B cell (primary cell): ENCODE measurements at regions not wholly inside any gene's neighbourhood (a gene's known extent, or its start where the extent isn't known, plus 50 kb on each side); places are given as distances from the start of the nearest gene placed in this dataset.

Source experiments
- ATAC-seq: fragments of 200-7000 bp; cut with Tn5 transposase; one replicate; pipeline ENCODE4 v1.10.0; 2021; ENCODE audit warnings: low read depth, mild to moderate bottlenecking, moderate number of reproducible peaks, moderate library complexity
- CTCF ChIA-PET: fragments of 350-600 bp; sonication (Branson Sonifier 250); formaldehyde crosslinking; loops from one replicate; lab custom pipeline; 2021; ENCODE audit warnings: antibody characterized with exemption, inconsistent platforms; lab: Charles Lee
- POLR2A ChIA-PET: fragments of 350-600 bp; sonication (Branson Sonifier 250); formaldehyde crosslinking; loops from one replicate; lab custom pipeline; 2021; ENCODE audit warnings: antibody characterized with exemption; lab: Charles Lee
- DNase-seq: peaks from one replicate; pipeline ENCODE4 v3.0.0; 2013
- H2AFZ ChIP-seq: 2 replicates; pipeline ENCODE4 v1.6.1; 2012; ENCODE audit warnings: mild to moderate bottlenecking, low read depth, low read length; ENCODE audit not compliant: insufficient read depth, poor library complexity, severe bottlenecking
- H3K27ac ChIP-seq, 2 donors: 1 replicate in 1 of 2; 2 replicates in 1 of 2; pipeline ENCODE4 v1.5.1; 2012 to 2013; ENCODE audit warnings: low read length in 2 of 2, mild to moderate bottlenecking in 2 of 2, moderate library complexity in 1 of 2
- H3K27me3 ChIP-seq, 4 experiments: fragments of 200-600 bp in 1 of 4; sonication (generic) in 1 of 4; replicated peaks in 1 of 4; 1 replicate in 2 of 4; 2 replicates in 2 of 4; pipeline versions ENCODE4 v1.6.1 to v1.7.0; 2013 to 2016; ENCODE audit warnings: low read length in 3 of 4, mild to moderate bottlenecking in 2 of 4, mixed read lengths in 1 of 4, moderate library complexity in 1 of 4; ENCODE audit not compliant: insufficient read depth in 4 of 4, control insufficient read depth in 3 of 4; ENCODE audit errors: control extremely low read depth in 1 of 4
- H3K36me3 ChIP-seq, 2 experiments: replicated peaks in 1 of 2; 1 replicate in 1 of 2; 2 replicates in 1 of 2; pipeline versions ENCODE4 v1.6.1 to v1.7.1; 2013; ENCODE audit warnings: low read length in 1 of 2; ENCODE audit not compliant: insufficient read depth in 2 of 2, control insufficient read depth in 1 of 2; ENCODE audit errors: control extremely low read depth in 1 of 2, extremely low read depth in 1 of 2
- H3K4me1 ChIP-seq, 2 donors: fragments of 200-600 bp in 1 of 2; sonication (generic) in 1 of 2; 1 replicate in 1 of 2; 2 replicates in 1 of 2; pipeline versions ENCODE4 v1.5.1 to v1.6.1; 2013 to 2017; ENCODE audit warnings: low read length in 2 of 2; ENCODE audit not compliant: control insufficient read depth in 2 of 2, insufficient read depth in 2 of 2
- H3K4me2 ChIP-seq: replicated peaks from 2 replicates; pipeline ENCODE3; 2012; ENCODE audit warnings: mild to moderate bottlenecking, low read depth, low read length; ENCODE audit not compliant: poor library complexity, severe bottlenecking
- H3K4me3 ChIP-seq, 5 experiments: fragments of 200-600 bp in 1 of 5; sonication (generic) in 1 of 5; 1 replicate in 3 of 5; 2 replicates in 2 of 5; pipeline versions ENCODE4 v1.5.1 to v1.7.0; 2011 to 2016; ENCODE audit warnings: low read length in 4 of 5, mild to moderate bottlenecking in 4 of 5, low read depth in 2 of 5, control low read depth in 1 of 5, moderate library complexity in 1 of 5; ENCODE audit not compliant: insufficient read depth in 1 of 5; ENCODE audit errors: control extremely low read depth in 1 of 5, extremely low read depth in 1 of 5
- H3K79me2 ChIP-seq: fragments of 200-600 bp; sonication (generic); one replicate; pipeline ENCODE4 v1.6.0; 2016; ENCODE audit warnings: low read length; ENCODE audit not compliant: control insufficient read depth, insufficient read depth
- H3K9ac ChIP-seq: fragments of 200-600 bp; sonication (generic); 2 replicates; pipeline ENCODE4 v1.6.1; 2017; ENCODE audit warnings: mild to moderate bottlenecking, low read length, moderate library complexity
- H3K9me3 ChIP-seq, 3 donors: one replicate each; pipeline versions ENCODE4 v1.6.1 to v1.7.1; 2013; ENCODE audit warnings: low read length in 2 of 3; ENCODE audit not compliant: control insufficient read depth in 2 of 3, insufficient read depth in 1 of 3; ENCODE audit errors: control extremely low read depth in 1 of 3
- H4K20me1 ChIP-seq: 2 replicates; pipeline ENCODE4 v1.6.0; 2012; ENCODE audit warnings: mild to moderate bottlenecking, low read length; ENCODE audit not compliant: insufficient read depth, control insufficient read depth, poor library complexity, severe bottlenecking
- H3K27ac Mint-ChIP-seq: one replicate; pipeline ENCODE4 v1.8.0; 2021; ENCODE audit warnings: mixed read lengths
- H3K27me3 Mint-ChIP-seq: one replicate; pipeline ENCODE4 v1.8.0; 2021; ENCODE audit warnings: mixed read lengths
- H3K4me1 Mint-ChIP-seq: one replicate; pipeline ENCODE4 v1.8.0; 2021; ENCODE audit warnings: mixed read lengths
- H3K4me3 Mint-ChIP-seq: one replicate; pipeline ENCODE4 v1.8.0; 2021; ENCODE audit warnings: mixed read lengths
- H3K9me3 Mint-ChIP-seq: one replicate; pipeline ENCODE4 v1.8.0; 2022; ENCODE audit warnings: mixed read lengths; ENCODE audit not compliant: insufficient read depth
- EZH2 ChIP-seq: IDR thresholded peaks from 2 replicates; pipeline ENCODE4 v1.6.1; 2012; ENCODE audit warnings: borderline replicate concordance, low read depth, mild to moderate bottlenecking, moderate library complexity, low read length; ENCODE audit not compliant: insufficient read depth, poor library complexity, severe bottlenecking
- WGBS: methylation state at CpG from one replicate; pipeline ENCODE4 v1.1.5; 2013; ENCODE audit warnings: missing lambda C conversion rate; ENCODE audit not compliant: insufficient coverage; 5-methylcytosine and 5-hydroxymethylcytosine counted together
- intact Hi-C: fragments of 100-400 bp; cut with micrococcal nuclease; formaldehyde crosslinking; loops from one replicate; pipeline ENCODE4 v1.10.0; 2022
- TF ChIP-seq, protein P1 (sequence below): fragments of 200-600 bp; IDR thresholded peaks from one replicate; pipeline ENCODE4 v1.8.0; 2022; ENCODE audit warnings: antibody characterized with exemption, mild to moderate bottlenecking

DNA sequence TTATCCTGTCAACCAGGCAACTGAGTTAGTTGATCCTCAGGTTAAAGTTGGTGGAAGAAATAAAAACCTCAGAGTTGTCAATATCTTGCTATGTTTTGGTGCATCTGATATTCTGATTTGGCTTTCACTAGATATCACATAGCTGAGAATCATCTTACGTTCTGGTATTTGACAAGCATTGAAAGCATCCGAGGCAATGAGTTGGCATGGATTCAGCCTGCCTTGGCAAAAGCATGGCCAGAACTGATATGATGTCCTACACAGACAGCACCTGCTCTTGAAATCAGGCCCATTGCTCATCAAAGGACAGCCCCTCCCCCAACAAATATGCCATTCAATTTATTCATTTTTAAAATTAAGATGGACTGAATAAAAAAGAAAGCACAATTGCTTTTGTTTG is 320.7 kb upstream of the ATP2B1 start:
- WGBS: 92% methylated on average over 2 of the region's 2 CpGs
- DNase-seq (no peak), ATAC-seq (no peak)
- no peaks in the 10 kb centered on the region for H3K27me3 Mint-ChIP-seq
- H3K4me1 ChIP-seq: no peaks in the 10 kb centered on the region
- H3K9ac ChIP-seq: no peak overlapping the region
- intact Hi-C loops: no loop called here
- H3K4me3 ChIP-seq: no peak overlapping the region
- H3K9me3 Mint-ChIP-seq: no peaks in the 10 kb centered on the region
- no peak overlapping the region for H3K4me2 ChIP-seq
- no peak overlapping the region for H3K4me3 Mint-ChIP-seq
- no peaks in the 10 kb centered on the region for H3K9me3 ChIP-seq
- no peaks in the 10 kb centered on the region for H3K79me2 ChIP-seq
- H2AFZ ChIP-seq: no peak overlapping the region
- H3K36me3 ChIP-seq: no peaks in the 10 kb centered on the region
- TF ChIP-seq EZH2: no peak
- TF ChIP-seq, protein P1, sequence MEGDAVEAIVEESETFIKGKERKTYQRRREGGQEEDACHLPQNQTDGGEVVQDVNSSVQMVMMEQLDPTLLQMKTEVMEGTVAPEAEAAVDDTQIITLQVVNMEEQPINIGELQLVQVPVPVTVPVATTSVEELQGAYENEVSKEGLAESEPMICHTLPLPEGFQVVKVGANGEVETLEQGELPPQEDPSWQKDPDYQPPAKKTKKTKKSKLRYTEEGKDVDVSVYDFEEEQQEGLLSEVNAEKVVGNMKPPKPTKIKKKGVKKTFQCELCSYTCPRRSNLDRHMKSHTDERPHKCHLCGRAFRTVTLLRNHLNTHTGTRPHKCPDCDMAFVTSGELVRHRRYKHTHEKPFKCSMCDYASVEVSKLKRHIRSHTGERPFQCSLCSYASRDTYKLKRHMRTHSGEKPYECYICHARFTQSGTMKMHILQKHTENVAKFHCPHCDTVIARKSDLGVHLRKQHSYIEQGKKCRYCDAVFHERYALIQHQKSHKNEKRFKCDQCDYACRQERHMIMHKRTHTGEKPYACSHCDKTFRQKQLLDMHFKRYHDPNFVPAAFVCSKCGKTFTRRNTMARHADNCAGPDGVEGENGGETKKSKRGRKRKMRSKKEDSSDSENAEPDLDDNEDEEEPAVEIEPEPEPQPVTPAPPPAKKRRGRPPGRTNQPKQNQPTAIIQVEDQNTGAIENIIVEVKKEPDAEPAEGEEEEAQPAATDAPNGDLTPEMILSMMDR: no peak
- no peak overlapping the region for H3K27ac ChIP-seq
- CTCF ChIA-PET: no interaction called here
- H4K20me1 ChIP-seq: no peaks in the 10 kb centered on the region
- no peaks in the 10 kb centered on the region for H3K27me3 ChIP-seq
- POLR2A ChIA-PET: no interaction called here
- no peak overlapping the region for H3K27ac Mint-ChIP-seq
- H3K4me1 Mint-ChIP-seq: no peaks in the 10 kb centered on the region

DNA sequence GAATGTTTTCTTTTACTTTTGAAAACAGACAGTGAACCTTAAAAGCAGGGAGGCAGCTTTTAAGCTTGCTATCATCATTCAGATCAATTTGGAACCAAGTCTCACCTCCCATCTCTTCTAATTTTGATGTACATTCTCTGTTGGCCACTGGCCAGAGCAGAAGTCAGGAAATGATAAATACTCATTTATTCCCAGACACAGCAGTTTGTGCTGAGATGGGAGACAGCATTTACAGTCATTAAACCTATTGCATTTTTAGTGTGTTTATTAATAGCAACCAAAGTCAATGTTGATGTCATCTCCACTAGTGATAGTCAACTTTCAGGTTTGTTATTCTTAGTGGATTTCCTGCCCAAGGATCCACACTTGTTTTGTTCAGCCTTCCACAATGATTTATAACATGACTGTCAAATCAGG is 320.0 kb upstream of the ATP2B1 start:
- no peak for ATAC-seq
- CTCF ChIA-PET: interaction anchor here (0.7 kb wide), 1 partner anchor 485 kb away, joined by 3 read pairs; no protein-coding TSS in a partner anchor
- intact Hi-C loops: no loop called here

More for the DNA sequence above, 320.0 kb upstream of the ATP2B1 start:
- Histone ChIP-seq H3K4me3 (no peak overlapping the region), H4K20me1 (no peaks in the 10 kb centered on the region), H3K36me3 (no peaks in the 10 kb centered on the region), H3K4me2 (no peak overlapping the region), H3K9ac (no peak overlapping the region), H2AFZ (no peak overlapping the region), H3K27me3 (no peaks in the 10 kb centered on the region), H3K79me2 (no peaks in the 10 kb centered on the region), H3K27ac (no peak overlapping the region), H3K4me1 (no peaks in the 10 kb centered on the region), H3K9me3 (no peaks in the 10 kb centered on the region)
- no peaks in the 10 kb centered on the region for H3K9me3 Mint-ChIP-seq
- no peak for TF ChIP-seq EZH2
- TF ChIP-seq, protein P1: no peak
- H3K27me3 Mint-ChIP-seq: no peaks in the 10 kb centered on the region
- H3K27ac Mint-ChIP-seq: no peak overlapping the region
- no peak for DNase-seq
- H3K4me3 Mint-ChIP-seq: no peak overlapping the region
- no peaks in the 10 kb centered on the region for H3K4me1 Mint-ChIP-seq
- POLR2A ChIA-PET: no interaction called here
